Kidney tubule cell (primary cell): ENCODE measurements at regions not wholly inside any gene's neighbourhood (a gene's known extent, or its start where the extent isn't known, plus 50 kb on each side); places are given as distances from the start of the nearest gene placed in this dataset.
"Not testable (repeated sequence)": the region's sequence is repeated elsewhere in the genome, so short reads cannot be mapped to it uniquely, and the experiment has no call there.

Source experiments
- DNase-seq: peaks from one replicate; pipeline ENCODE4 v3.0.0-alpha.2; 2018; ENCODE audit warnings: low spot score

- DNase-seq: no peak
Observed at GRCh38 chr5:152608458-152608857, 203.4 kb upstream of the NMUR2 start.

GRCh38 chr5:152619756-152620155 lies 214.7 kb upstream of the NMUR2 start:
- DNase-seq: no peak

- peak; percentile 41 for DNase-seq
Observed at GRCh38 chr5:152622628-152623027, 217.5 kb upstream of the NMUR2 start.

- peak; percentile 59 for DNase-seq
Observed at GRCh38 chr5:152623951-152624350, 218.9 kb upstream of the NMUR2 start.

- no peak for DNase-seq
Observed at GRCh38 chr5:152625696-152626095, 220.6 kb upstream of the NMUR2 start.

GRCh38 chr5:152631221-152631620 lies 226.1 kb upstream of the NMUR2 start:
- peak; percentile 39 for DNase-seq

GRCh38 chr5:152632360-152632759 lies 227.3 kb upstream of the NMUR2 start:
- DNase-seq: peak; percentile 76

GRCh38 chr5:152634586-152634985 lies 229.5 kb upstream of the NMUR2 start:
- DNase-seq: peak; percentile 17

GRCh38 chr5:152638996-152639552 lies 234.0 kb upstream of the NMUR2 start:
- DNase-seq: no peak

GRCh38 chr5:152641970-152642805 lies 237.1 kb upstream of the NMUR2 start:
- no peak for DNase-seq

GRCh38 chr5:152642880-152643279 lies 237.8 kb upstream of the NMUR2 start:
- no peak for DNase-seq

GRCh38 chr5:152644029-152644728 lies 239.1 kb upstream of the NMUR2 start:
- DNase-seq: no peak

GRCh38 chr5:152649609-152650008 lies 244.5 kb upstream of the NMUR2 start:
- DNase-seq: no peak

GRCh38 chr5:152650413-152650812 lies 245.3 kb upstream of the NMUR2 start:
- no peak for DNase-seq

GRCh38 chr5:152659470-152659869 lies 254.4 kb upstream of the NMUR2 start:
- not testable (repeated sequence) for DNase-seq

GRCh38 chr5:152673601-152674000 lies 268.5 kb upstream of the NMUR2 start:
- DNase-seq: peak; percentile 65

GRCh38 chr5:152674403-152674802 lies 269.3 kb upstream of the NMUR2 start:
- peak; percentile 12 for DNase-seq

GRCh38 chr5:152676196-152676595 lies 271.1 kb upstream of the NMUR2 start:
- DNase-seq: no peak

- no peak for DNase-seq
Observed at GRCh38 chr5:152683205-152683604, 278.1 kb upstream of the NMUR2 start.

- peak; percentile 28 for DNase-seq
Observed at GRCh38 chr5:152686931-152687330, 281.9 kb upstream of the NMUR2 start.

GRCh38 chr5:152688561-152689249 lies 283.6 kb upstream of the NMUR2 start:
- DNase-seq: peak; percentile 96

GRCh38 chr5:152689250-152689711 lies 284.2 kb upstream of the NMUR2 start:
- DNase-seq: peak; percentile 82
